GM12878 (cell line): ENCODE measurements at regions not wholly inside any gene's neighbourhood (a gene's known extent, or its start where the extent isn't known, plus 50 kb on each side); places are given as distances from the start of the nearest gene placed in this dataset.

Source experiments
- ATAC-seq: fragments of 200-7000 bp; cut with Tn5 transposase; 3 replicates; pipeline ENCODE4 v1.9.1; 2020; ENCODE audit warnings: mild to moderate bottlenecking, moderate library complexity
- BruUV-seq: library from RNA; stranded (reverse); fragments of 400-500 nt; replicated peaks from 2 replicates; lab custom pipeline; 2021; lab: Mats Ljungman, UMichigan
- CTCF ChIA-PET: fragments of 300-600 bp; sonication (Branson Sonifier 250); formaldehyde crosslinking; extraction: SDS; loops from one replicate; lab custom pipeline; 2021; ENCODE audit warnings: inconsistent platforms; lab: Yijun Ruan, JAX
- POLR2A ChIA-PET: fragments of 350-600 bp; formaldehyde crosslinking; extraction: SDS; loops from one replicate; lab custom pipeline; 2021; ENCODE audit warnings: inconsistent platforms; lab: Charles Lee
- RAD21 ChIA-PET: fragments of 300-600 bp; sonication (Branson Sonifier 250); formaldehyde crosslinking; loops from one replicate; lab custom pipeline; 2023; ENCODE audit warnings: antibody characterized with exemption; ENCODE audit not compliant: unreplicated experiment; lab: Charles Lee
- SMC1A ChIA-PET: fragments of 300-600 bp; sonication (Branson Sonifier 250); formaldehyde crosslinking; loops from one replicate; lab custom pipeline; 2023; ENCODE audit not compliant: unreplicated experiment, uncharacterized antibody; lab: Charles Lee
- DNase-seq: peaks from one replicate; pipeline ENCODE4 v3.0.0-alpha.2; 2011; ENCODE audit warnings: low read depth, low spot score
- FAIRE-seq: peaks from 3 replicates; lab custom pipeline; 2011; peaks lifted over from hg19 to GRCh38; lab: Jason Lieb, UNC
- H2AFZ ChIP-seq: 2 replicates; pipeline ENCODE4 v1.6.0; 2011; ENCODE audit warnings: low read depth, low read length, control low read depth; ENCODE audit not compliant: control insufficient read depth
- H3K27ac ChIP-seq: 2 replicates; pipeline ENCODE4 v1.5.1; 2011; ENCODE audit warnings: control low read depth; ENCODE audit not compliant: control insufficient read depth, insufficient read depth
- H3K27me3 ChIP-seq, 2 experiments: replicated peaks in 1 of 2; 2 replicates each; pipeline versions ENCODE4 v1.6.0 to v1.6.1; 2011; ENCODE audit warnings: low read length in 1 of 2; ENCODE audit not compliant: control insufficient read depth in 2 of 2, insufficient read depth in 2 of 2
- H3K36me3 ChIP-seq, 2 experiments: 2 replicates each; pipeline ENCODE4 v1.5.1; 2011; ENCODE audit warnings: low read length in 1 of 2; ENCODE audit not compliant: control insufficient read depth in 2 of 2, insufficient read depth in 2 of 2
- H3K4me1 ChIP-seq: 2 replicates; pipeline ENCODE4 v1.6.1; 2011; ENCODE audit warnings: mild to moderate bottlenecking, low read length, moderate library complexity, mixed read lengths; ENCODE audit not compliant: control insufficient read depth, insufficient read depth
- H3K4me2 ChIP-seq: 2 replicates; pipeline ENCODE4 v1.6.0; 2011; ENCODE audit warnings: control low read depth; ENCODE audit not compliant: control insufficient read depth, insufficient read depth
- H3K4me3 ChIP-seq: fragments of 200-600 bp; sonication (generic); 2 replicates; pipeline ENCODE4 v1.5.1; 2016
- H3K79me2 ChIP-seq: 2 replicates; pipeline ENCODE4 v1.6.0; 2011; ENCODE audit warnings: low read length; ENCODE audit not compliant: control insufficient read depth, insufficient read depth
- H3K9ac ChIP-seq: 2 replicates; pipeline ENCODE4 v1.8.0; 2011; ENCODE audit warnings: low read length, control low read depth, mixed read lengths; ENCODE audit not compliant: control insufficient read depth, insufficient read depth
- H3K9me3 ChIP-seq: replicated peaks from 3 replicates; pipeline ENCODE4 v1.5.1; 2011; ENCODE audit warnings: mild to moderate bottlenecking, low read length; ENCODE audit not compliant: control insufficient read depth, insufficient read depth
- H4K20me1 ChIP-seq: 2 replicates; pipeline ENCODE4 v1.6.0; 2011; ENCODE audit not compliant: control insufficient read depth, insufficient read depth
- ATF3 ChIP-seq: IDR thresholded peaks from 2 replicates; pipeline ENCODE4 v1.6.1; 2011; ENCODE audit warnings: low read depth, mild to moderate bottlenecking, low read length, moderate library complexity, borderline replicate concordance; ENCODE audit errors: extremely low read depth
- EED ChIP-seq: sonication (generic); IDR thresholded peaks from 2 replicates; pipeline ENCODE4 v1.6.1; 2016; ENCODE audit warnings: antibody characterized with exemption, low read depth
- IKZF2 ChIP-seq, 2 experiments: fragments of 450-650 bp; IDR thresholded peaks; 2 replicates each; pipeline ENCODE4 v1.6.1; 2017; ENCODE audit warnings: mild to moderate bottlenecking in 2 of 2, moderate library complexity in 2 of 2
- PAX5 ChIP-seq: IDR thresholded peaks from 2 replicates; pipeline ENCODE4 v1.6.1; 2011; ENCODE audit warnings: low read depth, low read length, borderline replicate concordance
- WGBS: methylation state at CpG from one replicate; pipeline ENCODE4 v1.1.6; 2016; ENCODE audit warnings: low lambda C conversion rate; ENCODE audit not compliant: insufficient replicate concordance, insufficient coverage; ENCODE audit errors: missing lambda C conversion rate; 5-methylcytosine and 5-hydroxymethylcytosine counted together
- in situ Hi-C: fragments of 300-500 bp; cut with MboI; formaldehyde crosslinking; loops from 9 replicates; pipeline ENCODE4 v1.14.3; 2018; ENCODE audit warnings: mixed read lengths
- intact Hi-C: fragments of 100-400 bp; cut with micrococcal nuclease; formaldehyde crosslinking; loops from one replicate; pipeline ENCODE4 v1.14.2; 2022; ENCODE audit not compliant: unreplicated experiment
- TF ChIP-seq, protein P1 (sequence below): fragments of 450-650 bp; IDR thresholded peaks from 2 replicates; pipeline ENCODE4 v1.6.1; 2017; ENCODE audit warnings: mild to moderate bottlenecking, moderate library complexity
- TF ChIP-seq, protein P2 (sequence below): fragments of 450-650 bp; formaldehyde crosslinking; IDR thresholded peaks from 2 replicates; pipeline ENCODE4 v1.4.0; 2020; ENCODE audit warnings: mild to moderate bottlenecking, moderate library complexity

DNA sequence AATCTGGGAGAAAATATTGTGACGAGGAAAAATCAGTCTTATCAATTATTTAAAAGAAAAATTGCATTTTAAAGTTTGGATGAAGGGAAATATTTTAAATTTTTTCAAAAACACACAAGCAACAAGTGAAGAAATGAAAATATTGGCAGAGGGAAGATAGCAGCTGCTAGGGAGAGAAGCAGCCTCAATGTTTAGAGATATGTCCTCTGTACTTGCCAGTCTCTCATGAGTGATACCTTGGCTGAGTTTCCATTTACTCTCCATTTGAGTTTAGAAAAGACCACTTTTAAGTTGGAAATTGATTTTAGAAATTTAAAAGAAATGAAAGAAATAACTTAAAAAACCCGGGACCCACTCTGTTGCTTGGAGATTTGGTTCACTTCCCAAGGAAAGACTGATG lies 88.6 kb upstream of the DBX1 start (continued):
- TF ChIP-seq EED = no peak
- TF ChIP-seq, protein P1, sequence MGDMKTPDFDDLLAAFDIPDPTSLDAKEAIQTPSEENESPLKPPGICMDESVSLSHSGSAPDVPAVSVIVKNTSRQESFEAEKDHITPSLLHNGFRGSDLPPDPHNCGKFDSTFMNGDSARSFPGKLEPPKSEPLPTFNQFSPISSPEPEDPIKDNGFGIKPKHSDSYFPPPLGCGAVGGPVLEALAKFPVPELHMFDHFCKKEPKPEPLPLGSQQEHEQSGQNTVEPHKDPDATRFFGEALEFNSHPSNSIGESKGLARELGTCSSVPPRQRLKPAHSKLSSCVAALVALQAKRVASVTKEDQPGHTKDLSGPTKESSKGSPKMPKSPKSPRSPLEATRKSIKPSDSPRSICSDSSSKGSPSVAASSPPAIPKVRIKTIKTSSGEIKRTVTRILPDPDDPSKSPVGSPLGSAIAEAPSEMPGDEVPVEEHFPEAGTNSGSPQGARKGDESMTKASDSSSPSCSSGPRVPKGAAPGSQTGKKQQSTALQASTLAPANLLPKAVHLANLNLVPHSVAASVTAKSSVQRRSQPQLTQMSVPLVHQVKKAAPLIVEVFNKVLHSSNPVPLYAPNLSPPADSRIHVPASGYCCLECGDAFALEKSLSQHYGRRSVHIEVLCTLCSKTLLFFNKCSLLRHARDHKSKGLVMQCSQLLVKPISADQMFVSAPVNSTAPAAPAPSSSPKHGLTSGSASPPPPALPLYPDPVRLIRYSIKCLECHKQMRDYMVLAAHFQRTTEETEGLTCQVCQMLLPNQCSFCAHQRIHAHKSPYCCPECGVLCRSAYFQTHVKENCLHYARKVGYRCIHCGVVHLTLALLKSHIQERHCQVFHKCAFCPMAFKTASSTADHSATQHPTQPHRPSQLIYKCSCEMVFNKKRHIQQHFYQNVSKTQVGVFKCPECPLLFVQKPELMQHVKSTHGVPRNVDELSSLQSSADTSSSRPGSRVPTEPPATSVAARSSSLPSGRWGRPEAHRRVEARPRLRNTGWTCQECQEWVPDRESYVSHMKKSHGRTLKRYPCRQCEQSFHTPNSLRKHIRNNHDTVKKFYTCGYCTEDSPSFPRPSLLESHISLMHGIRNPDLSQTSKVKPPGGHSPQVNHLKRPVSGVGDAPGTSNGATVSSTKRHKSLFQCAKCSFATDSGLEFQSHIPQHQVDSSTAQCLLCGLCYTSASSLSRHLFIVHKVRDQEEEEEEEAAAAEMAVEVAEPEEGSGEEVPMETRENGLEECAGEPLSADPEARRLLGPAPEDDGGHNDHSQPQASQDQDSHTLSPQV = no peak
- TF ChIP-seq, protein P2, sequence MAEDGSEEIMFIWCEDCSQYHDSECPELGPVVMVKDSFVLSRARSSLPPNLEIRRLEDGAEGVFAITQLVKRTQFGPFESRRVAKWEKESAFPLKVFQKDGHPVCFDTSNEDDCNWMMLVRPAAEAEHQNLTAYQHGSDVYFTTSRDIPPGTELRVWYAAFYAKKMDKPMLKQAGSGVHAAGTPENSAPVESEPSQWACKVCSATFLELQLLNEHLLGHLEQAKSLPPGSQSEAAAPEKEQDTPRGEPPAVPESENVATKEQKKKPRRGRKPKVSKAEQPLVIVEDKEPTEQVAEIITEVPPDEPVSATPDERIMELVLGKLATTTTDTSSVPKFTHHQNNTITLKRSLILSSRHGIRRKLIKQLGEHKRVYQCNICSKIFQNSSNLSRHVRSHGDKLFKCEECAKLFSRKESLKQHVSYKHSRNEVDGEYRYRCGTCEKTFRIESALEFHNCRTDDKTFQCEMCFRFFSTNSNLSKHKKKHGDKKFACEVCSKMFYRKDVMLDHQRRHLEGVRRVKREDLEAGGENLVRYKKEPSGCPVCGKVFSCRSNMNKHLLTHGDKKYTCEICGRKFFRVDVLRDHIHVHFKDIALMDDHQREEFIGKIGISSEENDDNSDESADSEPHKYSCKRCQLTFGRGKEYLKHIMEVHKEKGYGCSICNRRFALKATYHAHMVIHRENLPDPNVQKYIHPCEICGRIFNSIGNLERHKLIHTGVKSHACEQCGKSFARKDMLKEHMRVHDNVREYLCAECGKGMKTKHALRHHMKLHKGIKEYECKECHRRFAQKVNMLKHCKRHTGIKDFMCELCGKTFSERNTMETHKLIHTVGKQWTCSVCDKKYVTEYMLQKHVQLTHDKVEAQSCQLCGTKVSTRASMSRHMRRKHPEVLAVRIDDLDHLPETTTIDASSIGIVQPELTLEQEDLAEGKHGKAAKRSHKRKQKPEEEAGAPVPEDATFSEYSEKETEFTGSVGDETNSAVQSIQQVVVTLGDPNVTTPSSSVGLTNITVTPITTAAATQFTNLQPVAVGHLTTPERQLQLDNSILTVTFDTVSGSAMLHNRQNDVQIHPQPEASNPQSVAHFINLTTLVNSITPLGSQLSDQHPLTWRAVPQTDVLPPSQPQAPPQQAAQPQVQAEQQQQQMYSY (CRISPR knock-in tag) = no peak

DNA sequence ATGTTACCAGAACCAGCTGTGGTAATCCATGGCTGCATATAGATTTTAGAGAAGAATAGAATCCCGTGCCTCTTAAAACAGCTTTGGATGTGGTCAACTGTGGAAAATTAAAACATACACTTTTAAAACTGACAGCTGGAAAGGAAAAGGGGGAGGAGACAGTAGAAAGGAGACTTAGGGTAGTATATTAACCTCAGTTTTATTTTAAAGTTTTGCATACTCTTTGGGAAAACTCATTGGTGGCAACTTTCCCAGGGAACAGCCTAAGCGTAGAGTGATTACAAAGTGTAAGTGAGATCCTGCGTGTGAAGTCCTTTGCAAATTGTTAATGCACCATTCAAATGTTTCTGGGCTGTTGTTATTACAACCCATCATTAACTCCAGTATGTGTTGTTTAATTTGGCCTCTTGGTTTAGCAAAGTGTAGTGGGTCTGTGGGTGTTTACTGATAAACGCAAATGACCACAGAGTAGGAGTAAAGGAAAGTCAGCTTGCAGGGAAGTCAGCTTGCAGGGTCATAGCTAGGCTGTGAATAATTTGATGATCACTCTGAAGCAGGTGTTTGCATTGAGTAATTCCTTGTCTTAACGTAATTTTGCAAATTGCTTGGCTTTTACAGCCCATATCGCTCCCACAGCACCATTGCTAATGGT lies 88.0 kb upstream of the DBX1 start:
- BruUV-seq = no TSS peak
- CTCF ChIA-PET = interaction anchor here (0.8 kb wide), 1 partner anchor 90 kb away, joined by 3 read pairs; no protein-coding TSS in a partner anchor
- Histone ChIP-seq H3K79me2 (no peaks in the 10 kb centered on the region), H3K36me3 (no peaks in the 10 kb centered on the region), H3K27ac (no peak overlapping the region), H3K4me1 (no peaks in the 10 kb centered on the region), H3K9ac (no peak overlapping the region), H3K4me2 (no peak overlapping the region), H4K20me1 (no peaks in the 10 kb centered on the region), H3K4me3 (no peak overlapping the region), H3K27me3 (peaks cover 0 to 3% of the 10 kb centered on the region in 2 experiments; a peak in 2 of 4 replicates), H3K9me3 (no peaks in the 10 kb centered on the region), H2AFZ (no peak overlapping the region)
- ATAC-seq (no peak), DNase-seq (no peak), FAIRE-seq (no peak)
- POLR2A ChIA-PET = no interaction called here
- in situ Hi-C loops (no loop called here), intact Hi-C loops (no loop called here)
- RAD21 ChIA-PET = no interaction called here
- SMC1A ChIA-PET = no interaction called here
- WGBS = 30% methylated on average over 6 of the region's 6 CpGs
- TF ChIP-seq PAX5 (no peak), IKZF2 (IDR thresholded peaks at IDR 0.05) (no peak), ATF3 (no peak)
- TF ChIP-seq, protein P1 = no peak
